SJCRH30 (cell line): ENCODE measurements at regions not wholly inside any gene's neighbourhood (a gene's known extent, or its start where the extent isn't known, plus 50 kb on each side); places are given as distances from the start of the nearest gene placed in this dataset.
"Not testable (repeated sequence)": the region's sequence is repeated elsewhere in the genome, so short reads cannot be mapped to it uniquely, and the experiment has no call there.

Experiments used
- DNase-seq, 2 experiments: peaks; one replicate each; pipeline ENCODE4 v3.0.0-alpha.2; 2015 to 2020
- H3K27ac ChIP-seq: fragments of 250-450 bp; sonication (Bioruptor Pico); 2 replicates; pipeline ENCODE4 v1.5.1; 2020; ENCODE audit warnings: mild to moderate bottlenecking, moderate library complexity
- H3K27me3 ChIP-seq: fragments of 250-450 bp; sonication (Bioruptor Pico); 2 replicates; pipeline ENCODE4 v1.5.1; 2020; ENCODE audit warnings: mild to moderate bottlenecking, moderate library complexity
- H3K36me3 ChIP-seq: fragments of 250-450 bp; sonication (Bioruptor Pico); 2 replicates; pipeline ENCODE4 v1.5.1; 2020; ENCODE audit warnings: mild to moderate bottlenecking, moderate library complexity
- H3K4me1 ChIP-seq: fragments of 250-450 bp; sonication (Bioruptor Pico); 2 replicates; pipeline ENCODE4 v1.5.1; 2020; ENCODE audit warnings: mild to moderate bottlenecking, moderate library complexity
- H3K4me3 ChIP-seq: fragments of 250-450 bp; sonication (Bioruptor Pico); 2 replicates; pipeline ENCODE4 v1.5.1; 2020; ENCODE audit warnings: mild to moderate bottlenecking, moderate library complexity
- H3K9me3 ChIP-seq: fragments of 250-450 bp; sonication (Bioruptor Pico); replicated peaks from 2 replicates; pipeline ENCODE4 v1.5.1; 2020; ENCODE audit warnings: mild to moderate bottlenecking, moderate library complexity

DNA sequence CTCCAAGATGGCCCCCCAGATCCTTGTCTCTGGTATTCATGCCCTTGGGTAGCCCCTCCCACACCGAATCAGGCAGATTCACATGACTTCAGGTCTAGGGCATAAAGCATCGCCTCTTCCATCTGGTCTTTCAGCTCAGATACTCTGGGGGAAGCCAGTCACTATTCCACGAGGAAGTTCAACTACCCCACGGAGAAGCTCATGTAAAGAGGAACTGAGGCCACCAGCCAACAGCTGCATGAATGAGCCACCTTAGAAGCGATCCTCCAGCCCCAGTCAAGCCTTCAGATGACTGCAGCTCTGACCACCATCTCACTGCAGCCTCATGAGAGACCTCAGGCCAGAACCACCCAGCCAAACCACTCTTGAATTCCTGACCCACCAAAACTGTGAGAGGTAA lies 54.1 kb downstream of the SOCS3 start:
- Histone ChIP-seq H3K36me3 (no peaks in the 10 kb centered on the region), H3K27me3 (no peaks in the 10 kb centered on the region), H3K4me1 (peaks cover 28% of the 10 kb centered on the region), H3K4me3 (no peak overlapping the region), H3K9me3 (peaks cover 5% of the 10 kb centered on the region; the same call in 1 of the 2 replicates), H3K27ac (no peak overlapping the region)
- no peak for DNase-seq

DNA sequence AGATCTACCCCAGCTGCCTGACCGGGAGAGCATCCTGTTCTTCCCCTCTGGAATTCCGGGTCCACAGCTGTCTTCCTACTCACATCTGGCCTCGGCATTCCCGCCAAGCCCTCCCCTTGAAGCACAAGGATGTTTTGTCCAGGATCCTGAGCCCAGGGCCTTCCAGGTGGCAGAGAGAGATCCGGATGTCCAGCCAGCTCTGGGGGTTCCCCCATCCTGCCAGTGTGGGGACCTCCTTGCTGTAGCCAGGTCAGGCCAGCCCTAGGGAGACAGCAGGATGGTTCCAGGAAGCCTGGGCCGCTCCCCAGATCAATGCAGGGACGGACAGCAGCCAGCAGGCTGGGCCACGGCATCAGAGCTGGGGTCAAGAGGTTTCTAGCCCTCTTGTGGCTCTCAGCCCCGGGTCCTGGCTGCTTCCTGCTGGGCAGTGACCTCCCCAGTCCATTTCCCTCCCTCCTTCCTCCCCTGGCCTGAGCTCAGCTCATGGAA lies 55.3 kb downstream of the SOCS3 start:
- Histone ChIP-seq H3K27ac (no peak overlapping the region), H3K27me3 (no peaks in the 10 kb centered on the region), H3K36me3 (no peaks in the 10 kb centered on the region), H3K4me1 (peaks cover 27% of the 10 kb centered on the region), H3K4me3 (no peak overlapping the region), H3K9me3 (peaks cover 5% of the 10 kb centered on the region; the same call in 1 of the 2 replicates)
- peak; percentile 60 to 74 for DNase-seq

DNA sequence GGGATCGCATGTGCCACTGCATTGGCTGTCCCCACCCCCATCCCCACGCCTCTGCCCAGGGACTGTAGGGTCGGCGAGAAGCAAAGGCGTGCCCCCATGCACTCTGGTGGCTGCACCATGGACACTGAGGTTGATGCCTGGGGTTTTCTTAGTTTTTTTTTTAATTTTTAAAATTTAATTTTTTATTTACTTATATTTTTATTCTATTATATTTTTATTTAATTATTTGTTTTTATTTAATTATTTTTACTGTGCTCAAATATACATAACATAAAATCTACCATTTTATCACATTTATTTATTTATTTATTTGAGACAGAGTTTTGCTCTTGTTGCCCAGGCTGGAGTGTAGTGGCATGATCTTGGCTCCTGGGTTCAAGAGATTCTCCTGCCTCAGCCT lies 57.4 kb downstream of the SOCS3 start:
- H3K27ac ChIP-seq, result no peak overlapping the region
- peaks cover 5% of the 10 kb centered on the region; the same call in 1 of the 2 replicates for H3K9me3 ChIP-seq
- no peaks in the 10 kb centered on the region for H3K36me3 ChIP-seq
- no peaks in the 10 kb centered on the region for H3K27me3 ChIP-seq
- H3K4me1 ChIP-seq, result peaks cover 16% of the 10 kb centered on the region
- no peak overlapping the region for H3K4me3 ChIP-seq
- DNase-seq, result no peak

DNA sequence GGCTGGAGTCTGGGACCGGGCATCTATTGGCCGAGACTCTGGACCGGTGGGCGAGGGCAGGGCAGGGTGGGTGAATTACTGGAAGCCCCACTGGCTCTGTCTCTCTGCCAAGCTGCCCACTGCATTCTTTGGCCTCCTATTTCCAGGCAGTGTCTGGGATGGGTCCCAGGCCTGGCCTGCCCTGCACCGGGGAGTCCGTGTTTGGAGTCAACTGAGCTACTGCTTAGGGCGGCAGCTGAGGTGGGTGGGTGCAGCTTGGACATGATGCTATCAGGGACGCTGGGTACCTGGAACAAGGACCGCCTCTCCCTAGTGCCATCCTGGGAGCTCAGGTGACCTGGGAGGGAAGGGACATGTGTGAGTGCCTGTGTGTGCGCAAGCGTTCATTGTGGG lies 58.1 kb downstream of the SOCS3 start:
- H3K36me3 ChIP-seq, result no peaks in the 10 kb centered on the region
- DNase-seq, result no peak
- peaks cover 5% of the 10 kb centered on the region; the same call in 1 of the 2 replicates for H3K9me3 ChIP-seq
- no peak overlapping the region for H3K4me3 ChIP-seq
- peaks cover 20% of the 10 kb centered on the region for H3K4me1 ChIP-seq
- no peak overlapping the region for H3K27ac ChIP-seq
- H3K27me3 ChIP-seq, result no peaks in the 10 kb centered on the region

- no peaks in the 10 kb centered on the region for H3K27me3 ChIP-seq
- no peak overlapping the region for H3K27ac ChIP-seq
- peaks cover 4% of the 10 kb centered on the region; the same call in 1 of the 2 replicates for H3K9me3 ChIP-seq
- peaks cover 20% of the 10 kb centered on the region for H3K4me1 ChIP-seq
- no peak for DNase-seq
- H3K4me3 ChIP-seq, result no peak overlapping the region
- no peaks in the 10 kb centered on the region for H3K36me3 ChIP-seq
Measured at GRCh38 chr17:78300962-78301820, 58.7 kb downstream of the SOCS3 start.

GRCh38 chr17:78299049-78299448 lies 60.8 kb downstream of the SOCS3 start:
- Histone ChIP-seq H3K4me1 (peaks cover 18% of the 10 kb centered on the region), H3K36me3 (no peaks in the 10 kb centered on the region), H3K27me3 (no peaks in the 10 kb centered on the region), H3K27ac (no peak overlapping the region), H3K4me3 (no peak overlapping the region), H3K9me3 (no peaks in the 10 kb centered on the region)
- DNase-seq, result no peak

- no peaks in the 10 kb centered on the region for H3K27me3 ChIP-seq
- H3K36me3 ChIP-seq, result no peaks in the 10 kb centered on the region
- no peaks in the 10 kb centered on the region for H3K9me3 ChIP-seq
- peak overlapping the region; percentile 55 for H3K27ac ChIP-seq
- DNase-seq, result no peak
- peaks cover 30% of the 10 kb centered on the region for H3K4me1 ChIP-seq
- H3K4me3 ChIP-seq, result no peak overlapping the region
Measured at GRCh38 chr17:78294776-78295175, 63.3 kb downstream of the TMEM235 start.

DNA sequence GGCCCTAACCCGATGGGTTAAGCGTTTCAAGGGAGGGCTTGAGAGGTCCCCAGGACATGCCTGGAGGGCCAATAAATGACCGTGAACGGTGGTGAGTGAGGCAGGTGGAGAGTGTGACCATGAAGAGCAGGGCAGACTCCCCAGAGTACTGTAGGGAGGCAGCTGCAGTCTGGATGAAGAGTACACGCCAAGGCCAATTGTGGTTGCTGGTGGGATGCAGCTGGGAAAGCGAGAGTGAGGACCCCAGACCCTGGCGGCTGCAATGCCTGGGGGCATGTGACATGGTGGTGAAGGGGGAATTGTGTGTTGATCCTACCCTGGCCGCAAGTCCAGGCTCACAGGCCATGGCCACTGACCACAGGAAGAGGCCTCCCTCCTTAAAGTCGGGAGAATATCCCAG lies 62.9 kb downstream of the TMEM235 start:
- Histone ChIP-seq H3K9me3 (no peaks in the 10 kb centered on the region), H3K36me3 (no peaks in the 10 kb centered on the region), H3K4me1 (peaks cover 33% of the 10 kb centered on the region), H3K27me3 (no peaks in the 10 kb centered on the region), H3K27ac (peak overlapping the region; percentile 55), H3K4me3 (no peak overlapping the region)
- DNase-seq, result peak; percentile 84 to 87

- not testable (repeated sequence) for H3K9me3 ChIP-seq, H3K27ac ChIP-seq, H3K27me3 ChIP-seq, H3K4me3 ChIP-seq, H3K36me3 ChIP-seq, DNase-seq
- peaks cover 33% of the 10 kb centered on the region for H3K4me1 ChIP-seq
Measured at GRCh38 chr17:78293151-78293550, 61.7 kb downstream of the TMEM235 start.

DNA sequence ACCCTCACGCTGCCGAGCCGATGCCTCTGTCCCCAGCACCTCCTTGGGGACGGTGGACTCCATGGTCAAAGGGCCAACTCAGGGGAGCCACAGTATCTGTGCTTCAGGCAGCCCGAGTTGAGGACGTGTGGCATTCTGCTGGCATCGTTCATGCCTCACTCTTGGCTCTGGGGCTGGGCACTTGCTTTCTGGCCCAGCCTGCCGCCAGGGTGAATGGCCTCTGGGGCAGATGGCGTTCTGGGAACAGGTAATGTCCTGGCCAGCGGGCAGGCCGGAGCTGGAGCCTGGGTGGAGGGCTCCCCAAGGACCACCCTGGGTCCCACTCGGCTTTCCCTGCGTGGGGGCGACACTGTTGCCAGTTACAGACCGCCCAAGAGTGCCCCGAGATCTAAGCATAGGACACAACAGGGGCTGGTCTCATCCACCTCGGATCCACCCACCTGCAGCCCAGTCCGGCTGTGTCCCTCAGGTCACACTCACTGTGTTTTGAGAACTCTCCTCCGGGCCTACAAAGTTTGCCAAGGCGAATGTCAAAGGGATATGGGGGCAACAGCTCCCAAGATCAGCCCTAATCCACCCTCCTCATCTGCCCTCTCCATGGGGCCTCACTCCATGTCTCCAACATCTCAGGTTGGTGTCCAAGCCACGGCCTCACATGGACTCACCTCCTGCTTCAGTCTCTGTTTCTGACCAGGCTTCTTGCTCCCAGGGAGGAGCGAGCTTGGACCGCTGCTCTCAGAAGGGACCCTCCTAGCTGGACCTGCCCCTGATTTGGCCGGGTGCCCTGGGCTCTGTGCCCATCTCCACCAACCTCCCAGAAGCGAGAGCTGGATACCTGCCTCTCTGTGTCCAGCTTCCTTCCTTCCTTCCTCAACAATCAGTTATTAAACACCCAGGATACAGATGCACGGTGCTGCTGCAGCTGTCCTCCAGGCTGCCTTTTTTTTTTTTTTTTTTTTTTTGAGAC lies 60.8 kb downstream of the TMEM235 start:
- Histone ChIP-seq H3K27ac (no peak overlapping the region), H3K27me3 (no peaks in the 10 kb centered on the region), H3K9me3 (no peaks in the 10 kb centered on the region), H3K4me1 (peaks cover 34% of the 10 kb centered on the region), H3K4me3 (no peak overlapping the region), H3K36me3 (no peaks in the 10 kb centered on the region)
- DNase-seq, result peak; percentile 46 to 68

DNA sequence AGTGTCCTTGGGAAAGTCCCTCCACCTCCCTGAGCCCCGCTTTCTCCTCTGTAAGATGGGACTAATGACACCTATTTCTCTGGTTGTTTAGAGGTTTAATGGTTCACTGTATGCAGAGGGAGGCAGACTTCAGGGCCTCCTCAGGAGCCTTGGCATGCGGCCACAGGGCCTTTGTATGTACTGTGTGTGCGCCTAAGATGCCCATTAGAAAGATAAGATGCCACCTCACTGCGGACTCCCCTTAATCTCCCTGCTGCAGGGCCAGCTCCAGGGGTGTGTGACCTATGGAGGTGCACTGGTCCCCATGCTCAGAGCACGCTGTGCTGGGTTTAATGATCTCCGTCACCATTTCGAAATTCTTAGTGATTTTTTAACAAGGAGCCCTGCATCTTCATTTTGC lies 59.3 kb downstream of the TMEM235 start:
- Histone ChIP-seq H3K36me3 (no peaks in the 10 kb centered on the region), H3K4me1 (peaks cover 47% of the 10 kb centered on the region), H3K27me3 (no peaks in the 10 kb centered on the region), H3K9me3 (no peaks in the 10 kb centered on the region), H3K27ac (no peak overlapping the region), H3K4me3 (no peak overlapping the region)
- DNase-seq, result no peak
